OCI-LY1 (cell line): ENCODE measurements at regions not wholly inside any gene's neighbourhood (a gene's known extent, or its start where the extent isn't known, plus 50 kb on each side); places are given as distances from the start of the nearest gene placed in this dataset.

ENCODE experiments used
- H2AFZ ChIP-seq: fragments of 200-600 bp; sonication (generic), shearing (Covaris generic); 2 replicates; pipeline ENCODE4 v1.6.0; 2014; ENCODE audit warnings: antibody characterized with exemption, mild to moderate bottlenecking, low read length
- H3F3A ChIP-seq: fragments of 200-600 bp; sonication (generic), shearing (Covaris generic); 2 replicates; pipeline ENCODE4 v1.6.0; 2014; ENCODE audit warnings: mild to moderate bottlenecking, antibody characterized with exemption, low read length, moderate library complexity; ENCODE audit not compliant: insufficient read depth
- H3K27ac ChIP-seq: fragments of 200-600 bp; sonication (generic); 2 replicates; pipeline ENCODE4 v1.5.1; 2014; ENCODE audit warnings: low read length, mixed run types, mild to moderate bottlenecking, low read depth; ENCODE audit not compliant: poor library complexity, severe bottlenecking
- H3K27me3 ChIP-seq: fragments of 200-600 bp; sonication (generic); 2 replicates; pipeline ENCODE4 v1.6.0; 2014; ENCODE audit warnings: antibody characterized with exemption, mild to moderate bottlenecking, low read length, moderate library complexity; ENCODE audit not compliant: insufficient read depth
- H3K36me3 ChIP-seq: fragments of 200-600 bp; sonication (generic); 2 replicates; pipeline ENCODE4 v1.6.1; 2014; ENCODE audit warnings: mild to moderate bottlenecking, antibody characterized with exemption, low read length, moderate library complexity, mixed read lengths; ENCODE audit not compliant: insufficient read depth
- H3K4me1 ChIP-seq: fragments of 200-600 bp; sonication (generic); 2 replicates; pipeline ENCODE4 v1.5.1; 2014; ENCODE audit warnings: mild to moderate bottlenecking, low read length, moderate library complexity; ENCODE audit not compliant: insufficient read depth, severe bottlenecking
- H3K4me2 ChIP-seq: fragments of 200-600 bp; sonication (generic), shearing (Covaris generic); 2 replicates; pipeline ENCODE4 v1.6.1; 2014; ENCODE audit warnings: low read length
- H3K4me3 ChIP-seq: fragments of 200-600 bp; sonication (generic); 2 replicates; pipeline ENCODE4 v1.5.1; 2014; ENCODE audit warnings: low read length, low read depth, mild to moderate bottlenecking, mixed read lengths; ENCODE audit not compliant: poor library complexity, severe bottlenecking
- H3K79me2 ChIP-seq: fragments of 200-600 bp; shearing (Covaris generic); 2 replicates; pipeline ENCODE4 v1.6.1; 2016; ENCODE audit warnings: mixed run types, low read length, mixed read lengths; ENCODE audit not compliant: insufficient read depth
- H3K9ac ChIP-seq: fragments of 200-600 bp; sonication (generic), shearing (Covaris generic); 2 replicates; pipeline ENCODE4 v1.6.1; 2014; ENCODE audit warnings: mild to moderate bottlenecking, low read length, mixed read lengths
- H3K9me2 ChIP-seq: fragments of 200-600 bp; sonication (generic), shearing (Covaris generic); 2 replicates; pipeline ENCODE4 v1.6.1; 2014; ENCODE audit warnings: low read depth, mild to moderate bottlenecking, low read length, mixed read lengths
- H3K9me3 ChIP-seq: fragments of 200-600 bp; shearing (Covaris generic); 2 replicates; pipeline ENCODE4 v1.6.1; 2014; ENCODE audit warnings: low read length, mixed read lengths
- H4K20me1 ChIP-seq: fragments of 200-600 bp; sonication (generic), shearing (Covaris generic); 2 replicates; pipeline ENCODE4 v1.6.0; 2016; ENCODE audit warnings: mild to moderate bottlenecking, low read length; ENCODE audit not compliant: insufficient read depth
- EZH2 ChIP-seq: fragments of 200-600 bp; sonication (generic), shearing (Covaris generic); IDR thresholded peaks from 2 replicates; pipeline ENCODE4 v1.8.0; 2017; ENCODE audit warnings: borderline replicate concordance, mixed run types, mild to moderate bottlenecking, antibody characterized with exemption, low read length, moderate library complexity, mixed read lengths
- TF ChIP-seq, protein P1 (sequence below): fragments of 200-600 bp; sonication (generic), shearing (Covaris generic); IDR thresholded peaks from 2 replicates; pipeline ENCODE4 v1.5.1; 2017; ENCODE audit warnings: mild to moderate bottlenecking, antibody characterized with exemption, low read length, moderate library complexity, mixed read lengths

DNA sequence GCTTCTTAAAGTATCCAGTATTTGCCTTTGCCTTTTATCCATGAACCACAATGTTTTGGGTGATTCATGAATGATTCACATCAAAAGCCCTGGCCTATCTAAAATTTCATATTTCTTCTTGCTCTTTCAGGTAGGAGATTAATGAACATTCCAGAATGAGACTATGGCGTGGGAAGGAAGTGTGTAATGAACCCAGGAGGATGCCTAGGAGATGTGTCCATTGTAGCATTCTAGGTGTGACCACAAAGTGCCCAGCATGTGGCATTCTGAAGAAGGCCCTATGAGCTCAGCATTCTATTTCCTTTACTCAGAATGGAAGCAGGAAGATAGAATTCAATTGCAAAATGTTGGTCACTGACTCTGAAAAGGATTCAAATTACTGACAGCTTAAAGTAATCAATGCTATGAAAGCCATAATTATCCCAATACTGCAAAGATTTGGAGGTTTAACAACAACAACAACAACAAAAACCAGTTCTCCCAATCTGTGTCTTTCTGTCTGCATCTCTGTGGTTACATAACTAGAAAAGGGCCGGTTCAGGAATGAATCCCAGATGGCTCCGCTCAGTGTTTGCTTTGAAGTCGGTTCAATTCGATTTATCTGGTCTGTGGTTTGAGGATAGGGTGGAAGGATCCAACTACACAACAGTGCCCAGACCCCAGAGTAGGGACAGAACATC, 126.7 kb downstream of the FOXD1 start:
- no peak overlapping the region for H3K27ac ChIP-seq
- H3K4me1 ChIP-seq = no peaks in the 10 kb centered on the region
- H3K79me2 ChIP-seq = no peaks in the 10 kb centered on the region
- no peaks in the 10 kb centered on the region for H3K27me3 ChIP-seq
- H3K4me2 ChIP-seq = no peak overlapping the region
- H3K9ac ChIP-seq = no peak overlapping the region
- no peak overlapping the region for H2AFZ ChIP-seq
- no peaks in the 10 kb centered on the region for H3K9me2 ChIP-seq
- H4K20me1 ChIP-seq = no peaks in the 10 kb centered on the region
- H3F3A ChIP-seq = no peaks in the 10 kb centered on the region
- H3K36me3 ChIP-seq = no peaks in the 10 kb centered on the region
- H3K9me3 ChIP-seq = no peaks in the 10 kb centered on the region
- TF ChIP-seq, protein P1, sequence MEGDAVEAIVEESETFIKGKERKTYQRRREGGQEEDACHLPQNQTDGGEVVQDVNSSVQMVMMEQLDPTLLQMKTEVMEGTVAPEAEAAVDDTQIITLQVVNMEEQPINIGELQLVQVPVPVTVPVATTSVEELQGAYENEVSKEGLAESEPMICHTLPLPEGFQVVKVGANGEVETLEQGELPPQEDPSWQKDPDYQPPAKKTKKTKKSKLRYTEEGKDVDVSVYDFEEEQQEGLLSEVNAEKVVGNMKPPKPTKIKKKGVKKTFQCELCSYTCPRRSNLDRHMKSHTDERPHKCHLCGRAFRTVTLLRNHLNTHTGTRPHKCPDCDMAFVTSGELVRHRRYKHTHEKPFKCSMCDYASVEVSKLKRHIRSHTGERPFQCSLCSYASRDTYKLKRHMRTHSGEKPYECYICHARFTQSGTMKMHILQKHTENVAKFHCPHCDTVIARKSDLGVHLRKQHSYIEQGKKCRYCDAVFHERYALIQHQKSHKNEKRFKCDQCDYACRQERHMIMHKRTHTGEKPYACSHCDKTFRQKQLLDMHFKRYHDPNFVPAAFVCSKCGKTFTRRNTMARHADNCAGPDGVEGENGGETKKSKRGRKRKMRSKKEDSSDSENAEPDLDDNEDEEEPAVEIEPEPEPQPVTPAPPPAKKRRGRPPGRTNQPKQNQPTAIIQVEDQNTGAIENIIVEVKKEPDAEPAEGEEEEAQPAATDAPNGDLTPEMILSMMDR = no peak
- TF ChIP-seq EZH2 = no peak
- no peak overlapping the region for H3K4me3 ChIP-seq

DNA sequence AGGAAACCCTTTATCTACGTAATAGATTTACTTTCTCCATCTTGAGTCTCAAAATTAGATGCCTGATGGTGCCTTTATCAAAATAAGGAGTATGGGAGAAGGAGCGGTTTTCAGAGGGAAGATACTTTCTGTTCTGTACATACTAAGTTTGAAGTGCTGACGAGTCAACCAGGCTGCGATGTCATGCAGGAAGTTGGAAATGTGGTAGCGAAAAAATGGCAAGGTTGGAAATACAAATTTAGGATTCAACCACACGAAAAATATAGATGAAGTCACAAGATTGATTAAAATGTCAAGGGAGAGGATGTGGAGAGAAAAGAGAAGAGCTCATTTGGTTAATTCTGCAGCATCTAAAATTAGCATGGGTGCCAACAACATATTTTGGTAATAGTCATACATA, 129.5 kb downstream of the FOXD1 start:
- Histone ChIP-seq H3K27ac (no peak overlapping the region), H3K4me1 (no peaks in the 10 kb centered on the region), H3K4me2 (no peak overlapping the region), H3F3A (no peaks in the 10 kb centered on the region), H4K20me1 (no peaks in the 10 kb centered on the region), H3K36me3 (no peaks in the 10 kb centered on the region), H3K27me3 (no peaks in the 10 kb centered on the region), H3K9me3 (no peaks in the 10 kb centered on the region), H3K79me2 (no peaks in the 10 kb centered on the region), H3K4me3 (no peak overlapping the region), H3K9ac (no peak overlapping the region), H3K9me2 (no peaks in the 10 kb centered on the region), H2AFZ (no peak overlapping the region)
- TF ChIP-seq EZH2 = no peak
- TF ChIP-seq, protein P1 = no peak

DNA sequence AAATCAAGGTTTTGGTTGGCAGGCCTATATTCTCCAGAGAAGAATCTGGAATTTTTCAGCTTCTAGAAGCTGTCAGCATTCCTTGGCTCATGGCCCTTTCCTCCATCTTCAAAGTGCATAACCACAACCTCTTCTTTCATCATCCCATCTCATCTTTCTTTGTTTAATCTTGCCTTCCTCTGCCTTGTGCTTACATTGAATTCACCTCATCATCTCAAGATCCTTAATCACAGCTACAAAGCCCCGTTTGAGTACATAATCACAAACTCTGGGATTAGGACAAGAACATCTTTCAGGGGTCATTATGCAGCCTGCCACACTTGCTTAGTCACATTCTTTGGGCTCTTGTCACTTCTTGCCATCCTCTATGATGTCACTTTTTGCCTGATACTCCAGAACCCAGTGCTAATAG, 130.3 kb downstream of the FOXD1 start:
- Histone ChIP-seq H3K9me3 (no peaks in the 10 kb centered on the region), H3K4me2 (no peak overlapping the region), H3K4me1 (no peaks in the 10 kb centered on the region), H3K9me2 (no peaks in the 10 kb centered on the region), H2AFZ (no peak overlapping the region), H3F3A (no peaks in the 10 kb centered on the region), H3K27me3 (no peaks in the 10 kb centered on the region), H3K9ac (no peak overlapping the region), H3K79me2 (no peaks in the 10 kb centered on the region), H3K4me3 (no peak overlapping the region), H3K27ac (no peak overlapping the region), H3K36me3 (no peaks in the 10 kb centered on the region), H4K20me1 (no peaks in the 10 kb centered on the region)
- TF ChIP-seq, protein P1 = no peak
- TF ChIP-seq EZH2 = no peak
